ENCODE measurements at regions not wholly inside any gene's neighbourhood (a gene's known extent, or its start where the extent isn't known, plus 50 kb on each side); places are given as distances from the start of the nearest gene placed in this dataset.
"Not testable (repeated sequence)": the region's sequence is repeated elsewhere in the genome, so short reads cannot be mapped to it uniquely, and the experiment has no call there.

DNA sequence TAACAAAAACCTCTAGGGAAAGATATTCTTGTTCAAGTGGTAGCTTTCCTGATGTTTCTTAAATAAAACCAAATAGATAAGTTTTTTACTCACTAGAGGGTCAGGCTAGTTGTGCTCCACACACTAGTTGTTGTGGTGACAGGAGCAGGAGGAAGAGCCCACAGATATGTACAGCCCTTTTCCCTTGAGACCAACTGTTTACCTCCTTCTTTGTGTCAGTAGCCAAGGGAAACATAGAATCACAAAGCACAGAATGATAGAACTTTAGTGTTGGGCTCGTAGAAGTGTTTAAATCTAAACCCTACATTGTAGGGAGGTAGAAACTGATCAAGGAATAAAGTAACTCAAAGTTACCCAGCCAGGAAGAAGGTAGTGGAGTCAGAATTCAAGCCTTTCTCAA lies 309.0 kb downstream of the CTH start:
- no peaks in the 10 kb centered on the region for H3K4me1 ChIP-seq (ENCODE audit: insufficient read depth, low read length)
- H3K36me3 ChIP-seq (ENCODE audit: insufficient read depth, low read length): no peaks in the 10 kb centered on the region
- H3K9ac ChIP-seq (ENCODE audit: low read depth, low read length): no peak overlapping the region
- H3K9me3 ChIP-seq (ENCODE audit: control insufficient read depth, insufficient read depth, low read length): no peaks in the 10 kb centered on the region

DNA sequence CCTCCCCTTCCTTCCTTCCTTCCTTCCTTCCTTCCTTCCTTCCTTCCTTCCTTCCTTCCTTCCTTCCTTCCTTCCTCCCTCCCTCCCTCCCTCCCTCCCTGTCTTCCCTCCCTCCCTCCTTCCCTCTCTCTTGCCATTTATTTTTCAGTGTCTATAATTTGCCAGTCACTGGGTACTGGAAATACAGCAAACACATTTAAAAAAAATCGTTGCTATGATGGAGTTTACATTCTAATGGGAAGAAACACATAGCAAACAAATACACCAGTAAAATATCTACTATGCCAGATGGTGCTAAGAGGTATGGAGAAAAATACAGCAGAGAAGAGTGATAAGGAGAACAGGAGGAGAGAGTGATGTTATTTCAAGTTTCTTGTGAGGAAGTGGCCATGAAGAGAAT lies 309.5 kb downstream of the CTH start:
- Histone ChIP-seq H3K4me1 (ENCODE audit: insufficient read depth, low read length) (no peaks in the 10 kb centered on the region), H3K9me3 (ENCODE audit: control insufficient read depth, insufficient read depth, low read length) (no peaks in the 10 kb centered on the region), H3K9ac (ENCODE audit: low read depth, low read length) (no peak overlapping the region), H3K36me3 (ENCODE audit: insufficient read depth, low read length) (no peaks in the 10 kb centered on the region)

GRCh38 chr1:70727886-70728489 lies 316.9 kb downstream of the CTH start:
- Histone ChIP-seq H3K9ac (ENCODE audit: low read depth, low read length) (no peak overlapping the region), H3K9me3 (ENCODE audit: control insufficient read depth, insufficient read depth, low read length) (no peaks in the 10 kb centered on the region), H3K36me3 (ENCODE audit: insufficient read depth, low read length) (no peaks in the 10 kb centered on the region), H3K4me1 (ENCODE audit: insufficient read depth, low read length) (peaks cover 3% of the 10 kb centered on the region; the same call in 1 of the 2 replicates)

GRCh38 chr1:70736518-70736917 lies 311.1 kb downstream of the PTGER3 start:
- H3K4me1 ChIP-seq (ENCODE audit: insufficient read depth, low read length); H3K9ac ChIP-seq (ENCODE audit: low read depth, low read length); H3K9me3 ChIP-seq (ENCODE audit: control insufficient read depth, insufficient read depth, low read length); H3K36me3 ChIP-seq (ENCODE audit: insufficient read depth, low read length): not testable (repeated sequence)

DNA sequence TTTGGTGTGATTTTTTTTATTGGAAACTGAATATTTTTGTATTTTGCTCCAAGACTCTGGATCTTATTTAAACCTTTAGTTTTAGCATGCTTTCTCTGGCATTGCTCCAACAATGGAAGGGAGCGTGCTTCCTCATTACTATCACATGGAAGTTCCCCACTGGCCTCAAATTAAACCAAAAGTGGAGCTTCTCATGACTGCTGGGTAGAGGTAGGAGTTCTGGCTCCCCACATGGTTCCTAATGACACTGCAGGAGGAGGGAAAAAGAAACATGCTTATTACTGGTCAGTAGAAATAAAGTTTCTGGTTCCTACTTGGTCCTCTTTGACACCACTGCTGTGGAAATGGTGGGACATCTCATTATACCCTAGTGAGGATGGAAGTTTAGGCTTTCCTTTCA lies 310.5 kb downstream of the PTGER3 start:
- H3K36me3 ChIP-seq (ENCODE audit: insufficient read depth, low read length): no peaks in the 10 kb centered on the region
- H3K9me3 ChIP-seq (ENCODE audit: control insufficient read depth, insufficient read depth, low read length): no peaks in the 10 kb centered on the region
- H3K9ac ChIP-seq (ENCODE audit: low read depth, low read length): no peak overlapping the region
- H3K4me1 ChIP-seq (ENCODE audit: insufficient read depth, low read length): no peaks in the 10 kb centered on the region

DNA sequence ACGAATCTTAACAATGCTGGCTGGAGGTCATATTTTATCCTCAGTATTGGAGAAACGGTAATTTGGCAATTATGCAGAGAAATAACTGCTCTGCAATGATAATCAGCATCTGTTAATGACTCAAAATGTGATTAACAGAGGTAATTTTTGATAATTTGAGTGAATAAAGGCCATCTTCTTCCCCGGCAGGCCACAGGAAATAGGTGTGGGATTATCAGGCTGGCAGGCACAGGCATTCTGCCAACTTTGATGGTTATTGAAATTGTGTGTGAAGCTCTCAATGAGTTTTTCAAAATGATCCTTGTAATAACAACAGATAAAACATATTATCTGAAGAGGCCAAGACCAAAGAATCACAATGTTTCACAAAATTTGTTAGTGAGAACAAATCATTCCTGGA lies 309.0 kb downstream of the PTGER3 start:
- H3K36me3 ChIP-seq (ENCODE audit: insufficient read depth, low read length): no peaks in the 10 kb centered on the region
- H3K9ac ChIP-seq (ENCODE audit: low read depth, low read length): no peak overlapping the region
- no peaks in the 10 kb centered on the region for H3K9me3 ChIP-seq (ENCODE audit: control insufficient read depth, insufficient read depth, low read length)
- no peaks in the 10 kb centered on the region for H3K4me1 ChIP-seq (ENCODE audit: insufficient read depth, low read length)

GRCh38 chr1:70745199-70745598 lies 302.4 kb downstream of the PTGER3 start:
- Histone ChIP-seq H3K9ac (ENCODE audit: low read depth, low read length) (no peak overlapping the region), H3K36me3 (ENCODE audit: insufficient read depth, low read length) (no peaks in the 10 kb centered on the region), H3K4me1 (ENCODE audit: insufficient read depth, low read length) (no peaks in the 10 kb centered on the region), H3K9me3 (ENCODE audit: control insufficient read depth, insufficient read depth, low read length) (0 out of 2 replicates have a peak, but pooled peaks cover 3% of the 10 kb centered on the region)

DNA sequence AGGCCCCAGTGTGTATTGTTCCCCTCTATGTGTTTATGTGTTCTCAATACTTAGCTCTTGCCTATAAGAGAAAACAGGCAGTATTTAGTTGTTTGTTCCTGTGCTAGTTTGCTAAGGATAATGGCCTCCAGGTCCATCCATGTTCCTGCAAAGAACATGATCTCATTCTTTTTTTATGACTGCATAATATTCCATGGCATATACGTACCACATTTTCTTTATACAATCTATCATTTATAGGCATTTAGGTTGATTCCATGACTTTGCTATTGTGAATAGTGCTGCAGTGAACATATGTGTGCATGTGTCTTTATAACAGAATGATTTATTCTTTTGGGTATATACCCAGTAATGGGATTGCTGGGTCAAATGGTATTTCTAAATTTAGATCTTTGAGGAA lies 301.6 kb downstream of the PTGER3 start:
- not testable (repeated sequence) for H3K9me3 ChIP-seq (ENCODE audit: control insufficient read depth, insufficient read depth, low read length); H3K36me3 ChIP-seq (ENCODE audit: insufficient read depth, low read length); H3K9ac ChIP-seq (ENCODE audit: low read depth, low read length); H3K4me1 ChIP-seq (ENCODE audit: insufficient read depth, low read length)

DNA sequence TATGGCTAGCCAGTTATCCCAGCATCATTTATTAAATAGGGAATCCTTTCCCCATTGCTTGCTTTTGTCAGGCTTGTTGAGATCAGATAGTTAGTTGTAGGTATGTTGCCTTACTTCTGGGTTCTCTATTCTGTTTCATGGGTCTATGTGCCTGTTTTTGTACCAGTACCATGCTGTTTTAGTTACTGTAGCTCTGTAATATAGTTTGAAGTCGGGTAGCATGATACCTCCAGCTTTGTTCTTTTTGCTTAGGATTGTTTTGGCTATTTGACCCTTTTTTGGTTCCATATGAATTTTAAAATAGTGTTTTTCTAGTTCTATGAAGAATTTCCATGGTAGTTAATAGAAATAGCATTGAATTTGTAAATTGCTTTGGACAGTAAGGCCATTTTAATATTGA lies 300.5 kb downstream of the PTGER3 start:
- H3K36me3 ChIP-seq (ENCODE audit: insufficient read depth, low read length); H3K9me3 ChIP-seq (ENCODE audit: control insufficient read depth, insufficient read depth, low read length); H3K9ac ChIP-seq (ENCODE audit: low read depth, low read length); H3K4me1 ChIP-seq (ENCODE audit: insufficient read depth, low read length): not testable (repeated sequence)

DNA sequence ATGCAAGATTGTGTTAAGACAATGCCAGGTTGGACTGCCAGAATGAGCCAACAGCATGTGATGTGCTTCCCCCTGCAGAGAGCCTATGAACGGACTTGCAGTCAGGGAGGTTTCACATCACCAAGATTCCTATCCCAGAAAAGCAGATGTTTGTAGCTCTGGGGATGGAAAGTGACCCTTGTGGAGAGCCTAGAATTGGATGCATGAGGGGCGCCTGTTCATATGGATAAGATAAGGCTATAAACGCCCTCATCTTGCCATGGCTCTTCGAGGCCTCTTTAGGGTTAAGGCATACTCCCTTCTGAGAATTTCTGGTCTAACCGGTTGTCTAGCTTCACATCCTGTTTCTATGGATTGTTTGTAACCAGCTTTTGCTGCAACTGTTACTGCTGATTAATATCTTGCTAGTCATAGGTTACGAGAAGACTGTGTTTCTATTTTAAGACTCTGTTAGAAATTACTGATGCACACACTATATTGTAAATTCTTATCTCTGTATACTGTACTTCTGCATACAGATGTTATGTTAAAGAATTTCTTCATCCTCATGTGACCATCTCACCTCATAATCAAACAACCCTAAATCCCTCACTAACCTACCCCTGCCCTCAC lies 295.8 kb downstream of the PTGER3 start:
- H3K9me3 ChIP-seq (ENCODE audit: control insufficient read depth, insufficient read depth, low read length); H3K36me3 ChIP-seq (ENCODE audit: insufficient read depth, low read length); H3K4me1 ChIP-seq (ENCODE audit: insufficient read depth, low read length); H3K9ac ChIP-seq (ENCODE audit: low read depth, low read length): not testable (repeated sequence)

GRCh38 chr1:70754701-70755100 lies 292.9 kb downstream of the PTGER3 start:
- H3K4me1 ChIP-seq (ENCODE audit: insufficient read depth, low read length): no peaks in the 10 kb centered on the region
- H3K36me3 ChIP-seq (ENCODE audit: insufficient read depth, low read length): no peaks in the 10 kb centered on the region
- H3K9me3 ChIP-seq (ENCODE audit: control insufficient read depth, insufficient read depth, low read length): no peaks in the 10 kb centered on the region
- no peak overlapping the region for H3K9ac ChIP-seq (ENCODE audit: low read depth, low read length)

- Histone ChIP-seq H3K36me3 (ENCODE audit: insufficient read depth, low read length) (no peaks in the 10 kb centered on the region), H3K4me1 (ENCODE audit: insufficient read depth, low read length) (no peaks in the 10 kb centered on the region), H3K9ac (ENCODE audit: low read depth, low read length) (no peak overlapping the region), H3K9me3 (ENCODE audit: control insufficient read depth, insufficient read depth, low read length) (no peaks in the 10 kb centered on the region)
Measured at GRCh38 chr1:70760154-70760553, 287.5 kb downstream of the PTGER3 start.

GRCh38 chr1:70762386-70762785 lies 285.2 kb downstream of the PTGER3 start:
- Histone ChIP-seq H3K36me3 (ENCODE audit: insufficient read depth, low read length) (no peaks in the 10 kb centered on the region), H3K4me1 (ENCODE audit: insufficient read depth, low read length) (no peaks in the 10 kb centered on the region), H3K9me3 (ENCODE audit: control insufficient read depth, insufficient read depth, low read length) (no peaks in the 10 kb centered on the region), H3K9ac (ENCODE audit: low read depth, low read length) (no peak overlapping the region)

DNA sequence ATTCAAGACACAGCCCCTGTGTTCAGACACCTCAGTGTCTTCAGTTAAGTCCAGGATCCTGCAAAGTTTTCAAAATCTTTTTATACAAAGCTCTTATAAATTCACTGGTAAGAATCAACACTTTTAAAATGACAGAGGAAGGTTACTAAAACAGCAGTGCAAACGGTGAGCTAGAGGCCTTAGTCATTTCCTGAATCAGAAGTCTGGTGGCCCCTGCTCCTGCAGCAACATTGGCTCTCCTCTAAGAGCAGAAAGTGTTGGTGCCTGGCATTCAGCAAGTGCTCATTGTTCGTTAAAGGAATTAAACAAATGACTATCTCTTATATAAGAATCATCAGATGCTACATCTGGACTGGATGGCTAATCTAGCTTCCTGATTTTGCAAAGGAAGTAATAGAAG lies 282.9 kb downstream of the PTGER3 start:
- no peaks in the 10 kb centered on the region for H3K36me3 ChIP-seq (ENCODE audit: insufficient read depth, low read length)
- no peaks in the 10 kb centered on the region for H3K4me1 ChIP-seq (ENCODE audit: insufficient read depth, low read length)
- H3K9me3 ChIP-seq (ENCODE audit: control insufficient read depth, insufficient read depth, low read length): no peaks in the 10 kb centered on the region
- H3K9ac ChIP-seq (ENCODE audit: low read depth, low read length): no peak overlapping the region

- Histone ChIP-seq H3K4me1 (ENCODE audit: insufficient read depth, low read length) (no peaks in the 10 kb centered on the region), H3K9me3 (ENCODE audit: control insufficient read depth, insufficient read depth, low read length) (no peaks in the 10 kb centered on the region), H3K36me3 (ENCODE audit: insufficient read depth, low read length) (no peaks in the 10 kb centered on the region), H3K9ac (ENCODE audit: low read depth, low read length) (no peak overlapping the region)
Measured at GRCh38 chr1:70767377-70767776, 280.2 kb downstream of the PTGER3 start.

DNA sequence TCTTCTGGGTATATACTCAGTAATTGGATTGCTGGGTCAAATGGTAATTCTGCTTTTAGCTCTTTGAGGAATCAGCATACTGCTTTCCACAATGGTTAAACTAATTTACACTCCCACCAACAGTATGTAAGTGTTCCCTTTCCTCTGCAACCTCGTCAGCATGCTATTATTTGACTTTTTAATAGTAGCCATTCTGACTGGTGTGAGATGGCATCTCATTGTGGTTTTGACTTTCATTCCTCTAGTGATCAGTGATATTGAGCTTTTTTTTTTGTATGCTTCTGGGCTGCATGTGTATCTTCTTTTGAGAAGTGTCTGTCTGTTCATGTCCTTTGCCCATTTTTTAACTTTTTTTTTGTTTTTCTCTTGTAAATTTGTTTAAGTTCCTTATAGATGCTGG lies 279.4 kb downstream of the PTGER3 start:
- Histone ChIP-seq H3K9me3 (ENCODE audit: control insufficient read depth, insufficient read depth, low read length) (no peaks in the 10 kb centered on the region), H3K4me1 (ENCODE audit: insufficient read depth, low read length) (no peaks in the 10 kb centered on the region), H3K9ac (ENCODE audit: low read depth, low read length) (no peak overlapping the region), H3K36me3 (ENCODE audit: insufficient read depth, low read length) (no peaks in the 10 kb centered on the region)

Measured in ES-I3 (cell line).